SK-N-SH (cell line): ENCODE measurements at regions not wholly inside any gene's neighbourhood (a gene's known extent, or its start where the extent isn't known, plus 50 kb on each side); places are given as distances from the start of the nearest gene placed in this dataset.

ENCODE experiments used
- GATA2 ChIP-seq: sonication (generic); formaldehyde crosslinking; IDR thresholded peaks from 2 replicates; pipeline ENCODE4 v1.5.0; 2020; ENCODE audit warnings: mild to moderate bottlenecking, missing genetic modification reagents
- RXRA ChIP-seq: IDR thresholded peaks from 2 replicates; pipeline ENCODE4 v1.4.0; 2012; ENCODE audit warnings: low read depth, mild to moderate bottlenecking, borderline replicate concordance
- TF ChIP-seq, protein P1 (sequence below): fragments of 200-600 bp; sonication (generic); IDR thresholded peaks from 2 replicates; pipeline ENCODE4 v1.6.1; 2017; ENCODE audit warnings: antibody characterized with exemption, mild to moderate bottlenecking, moderate library complexity

DNA sequence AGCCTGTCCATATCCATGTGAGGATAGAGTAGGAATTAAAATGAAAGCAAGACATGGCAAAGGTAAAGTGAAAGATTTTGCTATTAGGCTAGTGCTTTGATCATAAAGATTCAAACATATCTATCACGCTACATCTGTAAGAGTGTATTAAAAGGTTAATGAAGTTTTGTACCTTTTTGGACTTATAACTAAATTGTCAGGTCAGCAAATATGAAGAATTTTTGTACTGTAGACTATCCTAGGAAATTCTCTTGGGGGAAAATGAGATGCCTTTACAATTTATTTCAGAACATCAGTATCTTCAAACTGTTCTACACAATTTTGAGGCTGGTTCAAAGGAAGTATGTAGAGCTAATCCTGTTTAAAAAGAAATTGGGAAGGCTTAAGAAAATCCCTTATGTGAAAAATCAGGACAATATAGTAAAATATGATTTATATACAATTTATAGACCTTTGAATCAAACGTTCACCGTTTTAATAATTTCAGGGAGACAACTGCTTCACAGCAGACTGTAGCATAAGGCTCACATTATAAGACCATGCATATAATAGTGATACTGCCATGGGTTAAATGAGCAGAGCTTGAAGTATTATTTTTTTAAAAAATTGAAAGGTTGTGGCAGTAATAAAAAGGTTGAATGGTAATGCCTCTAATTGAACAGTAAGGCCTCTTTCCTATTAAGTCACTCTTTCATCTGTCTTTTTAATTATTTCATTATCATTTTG, 639.5 kb upstream of the ARRDC3 start:
- TF ChIP-seq GATA2 (CRISPR knock-in tag), result no peak
- TF ChIP-seq RXRA, result no peak
- TF ChIP-seq, protein P1, sequence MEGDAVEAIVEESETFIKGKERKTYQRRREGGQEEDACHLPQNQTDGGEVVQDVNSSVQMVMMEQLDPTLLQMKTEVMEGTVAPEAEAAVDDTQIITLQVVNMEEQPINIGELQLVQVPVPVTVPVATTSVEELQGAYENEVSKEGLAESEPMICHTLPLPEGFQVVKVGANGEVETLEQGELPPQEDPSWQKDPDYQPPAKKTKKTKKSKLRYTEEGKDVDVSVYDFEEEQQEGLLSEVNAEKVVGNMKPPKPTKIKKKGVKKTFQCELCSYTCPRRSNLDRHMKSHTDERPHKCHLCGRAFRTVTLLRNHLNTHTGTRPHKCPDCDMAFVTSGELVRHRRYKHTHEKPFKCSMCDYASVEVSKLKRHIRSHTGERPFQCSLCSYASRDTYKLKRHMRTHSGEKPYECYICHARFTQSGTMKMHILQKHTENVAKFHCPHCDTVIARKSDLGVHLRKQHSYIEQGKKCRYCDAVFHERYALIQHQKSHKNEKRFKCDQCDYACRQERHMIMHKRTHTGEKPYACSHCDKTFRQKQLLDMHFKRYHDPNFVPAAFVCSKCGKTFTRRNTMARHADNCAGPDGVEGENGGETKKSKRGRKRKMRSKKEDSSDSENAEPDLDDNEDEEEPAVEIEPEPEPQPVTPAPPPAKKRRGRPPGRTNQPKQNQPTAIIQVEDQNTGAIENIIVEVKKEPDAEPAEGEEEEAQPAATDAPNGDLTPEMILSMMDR, result no peak
